BLaER1 treated with 17β-estradiol and CSF1 and Interleukin-3, amounts not matched to agents 10 nM and 100 nM (cell line): ENCODE measurements at regions not wholly inside any gene's neighbourhood (a gene's known extent, or its start where the extent isn't known, plus 50 kb on each side); places are given as distances from the start of the nearest gene placed in this dataset.
A peak's percentile ranks its signal among the peaks of the same experiment; 100 is the strongest.
"Not testable (repeated sequence)": the region's sequence is repeated elsewhere in the genome, so short reads cannot be mapped to it uniquely, and the experiment has no call there.

ENCODE experiments used
- H3K27ac ChIP-seq, 11 experiments: shearing (Covaris generic); formaldehyde crosslinking; 2 replicates each; pipeline ENCODE4 v1.8.1; 2022
- H3K27me3 ChIP-seq, 11 experiments: shearing (Covaris generic); formaldehyde crosslinking; 2 replicates each; pipeline ENCODE4 v1.8.1; 2022
- H3K36me3 ChIP-seq, 11 experiments: shearing (Covaris generic); formaldehyde crosslinking; 2 replicates each; pipeline ENCODE4 v1.8.1; 2022
- H3K4me1 ChIP-seq, 10 experiments: shearing (Covaris generic); formaldehyde crosslinking; 2 replicates each; pipeline ENCODE4 v1.8.1; 2022
- H3K4me2 ChIP-seq, 11 experiments: shearing (Covaris generic); formaldehyde crosslinking; 2 replicates each; pipeline ENCODE4 v1.8.1; 2022
- H3K4me3 ChIP-seq, 10 experiments: shearing (Covaris generic); formaldehyde crosslinking; 2 replicates each; pipeline ENCODE4 v1.8.1; 2022
- H3K9ac ChIP-seq, 11 experiments: shearing (Covaris generic); formaldehyde crosslinking; 2 replicates each; pipeline ENCODE4 v1.8.1; 2022
- H3K9me3 ChIP-seq, 11 experiments: shearing (Covaris generic); formaldehyde crosslinking; replicated peaks in 1 of 11; 2 replicates each; pipeline ENCODE4 v1.8.1; 2022
- H4K20me1 ChIP-seq, 11 experiments: shearing (Covaris generic); formaldehyde crosslinking; 2 replicates each; pipeline ENCODE4 v1.8.1; 2022
- Cebpa-rat ChIP-seq, 11 experiments: shearing (Covaris generic); IDR thresholded peaks; 2 replicates each; pipeline ENCODE4 v1.8.1; 2022

- no peaks in the 10 kb centered on the region for H4K20me1 ChIP-seq
- H3K36me3 ChIP-seq: no peaks in the 10 kb centered on the region
- peaks cover 0 to 3% (median 0%) of the 10 kb centered on the region in 11 experiments; a peak in 2 of 22 replicates for H3K9me3 ChIP-seq
- no peaks in the 10 kb centered on the region for H3K27me3 ChIP-seq
- no peak overlapping the region for H3K9ac ChIP-seq
- H3K27ac ChIP-seq: no peak overlapping the region
- H3K4me1 ChIP-seq: peaks cover 0 to 11% (median 7%) of the 10 kb centered on the region in 10 experiments; a peak in 8 of 20 replicates
- no peak overlapping the region for H3K4me3 ChIP-seq
- peak overlapping the region in 10 of 11 experiments; percentile 1 to 53 (median 22); a peak in 10 of 22 replicates for H3K4me2 ChIP-seq
- TF ChIP-seq Cebpa-rat (IDR thresholded peaks at IDR 0.05): no peak
Measured at GRCh38 chr5:57653636-57654290, 171.2 kb upstream of the ACTBL2 start.

DNA sequence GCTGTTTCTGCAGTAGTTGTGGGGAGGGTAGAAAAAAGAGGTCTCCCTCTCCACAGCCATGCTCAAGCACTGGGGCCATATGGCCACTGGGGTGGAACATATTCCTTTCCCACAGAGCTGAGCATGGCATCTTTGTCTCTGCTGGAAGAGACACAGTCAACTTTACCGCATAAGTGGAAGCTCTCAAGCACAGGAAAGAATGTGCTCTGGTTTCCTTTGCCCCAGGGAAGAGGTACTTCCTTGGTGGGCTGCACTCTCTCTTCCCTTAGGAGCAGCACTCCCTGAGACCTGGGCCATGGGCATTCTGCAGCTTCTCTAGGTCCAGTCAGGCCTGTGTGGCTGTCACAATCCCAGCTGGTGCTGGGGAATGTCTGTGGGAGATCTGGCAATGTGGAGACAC lies 168.5 kb upstream of the ACTBL2 start:
- no peaks in the 10 kb centered on the region; a peak in 3 of 22 replicates for H3K9me3 ChIP-seq
- H3K36me3 ChIP-seq: no peaks in the 10 kb centered on the region
- peaks cover 0 to 11% (median 7%) of the 10 kb centered on the region in 10 experiments; a peak in 8 of 20 replicates for H3K4me1 ChIP-seq
- no peak overlapping the region for H3K9ac ChIP-seq
- no peak overlapping the region for H3K4me3 ChIP-seq
- H4K20me1 ChIP-seq: no peaks in the 10 kb centered on the region
- H3K4me2 ChIP-seq: no peak overlapping the region
- H3K27ac ChIP-seq: no peak overlapping the region
- TF ChIP-seq Cebpa-rat (IDR thresholded peaks at IDR 0.05): no peak
- no peaks in the 10 kb centered on the region for H3K27me3 ChIP-seq

DNA sequence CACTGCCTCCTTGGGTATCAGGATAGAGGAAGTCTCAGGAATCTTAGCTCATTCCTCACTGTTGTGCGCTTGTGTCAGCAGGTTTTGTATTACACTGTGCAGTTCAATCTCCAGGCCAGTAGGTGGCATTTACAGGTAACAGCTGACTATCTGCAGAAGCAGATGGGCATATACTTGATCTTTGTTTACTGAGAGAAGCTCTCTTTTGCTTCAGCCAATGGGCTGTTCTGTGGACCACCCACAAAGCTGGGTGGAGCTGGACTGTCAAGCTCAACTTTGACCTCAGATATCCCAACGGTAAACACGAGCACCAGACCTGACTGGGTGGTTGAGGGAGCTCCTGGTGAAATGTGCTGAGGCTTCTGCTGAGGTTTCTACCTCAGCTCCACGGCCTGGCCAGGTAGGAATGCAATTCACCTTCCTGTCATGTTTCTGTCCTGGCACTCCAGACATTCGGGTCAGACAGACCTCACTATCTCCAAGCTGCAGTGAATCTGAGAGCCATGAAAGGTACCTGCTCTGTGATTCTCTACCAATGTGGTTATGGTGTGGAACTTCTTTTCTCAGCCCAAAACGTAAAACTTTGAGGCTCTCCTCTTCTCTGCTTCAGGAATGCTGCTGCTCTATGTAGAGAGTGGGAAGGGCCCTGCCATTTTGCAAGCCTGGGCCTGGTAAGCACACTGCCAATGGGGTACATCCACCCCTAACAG lies 167.9 kb upstream of the ACTBL2 start:
- TF ChIP-seq Cebpa-rat (IDR thresholded peaks at IDR 0.05): no peak
- no peak overlapping the region for H3K4me3 ChIP-seq
- peaks cover 0 to 11% (median 7%) of the 10 kb centered on the region in 10 experiments; a peak in 8 of 20 replicates for H3K4me1 ChIP-seq
- no peaks in the 10 kb centered on the region for H4K20me1 ChIP-seq
- no peaks in the 10 kb centered on the region for H3K27me3 ChIP-seq
- H3K9ac ChIP-seq: no peak overlapping the region
- no peak overlapping the region for H3K27ac ChIP-seq
- no peak overlapping the region for H3K4me2 ChIP-seq
- H3K36me3 ChIP-seq: no peaks in the 10 kb centered on the region
- no peaks in the 10 kb centered on the region; a peak in 3 of 22 replicates for H3K9me3 ChIP-seq

DNA sequence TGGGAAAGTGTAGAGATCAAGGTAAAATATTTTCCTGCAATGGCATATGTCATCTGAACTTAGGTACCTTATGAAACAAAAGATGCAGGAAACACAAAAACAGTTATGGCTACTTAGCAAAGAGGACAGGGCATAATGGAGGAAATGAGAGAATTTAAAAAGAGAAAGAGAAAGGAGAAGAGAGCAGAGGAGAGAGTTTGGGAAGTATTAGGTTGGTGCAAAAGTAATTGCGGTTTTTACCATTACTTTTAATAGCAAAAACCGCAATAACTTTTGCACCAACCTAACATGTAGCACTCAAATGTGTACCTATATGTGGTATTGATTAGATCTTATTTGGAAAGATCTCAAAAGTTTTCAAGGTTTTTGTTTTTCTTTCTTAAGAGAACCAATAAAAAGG lies 160.1 kb upstream of the ACTBL2 start:
- H3K4me1 ChIP-seq: no peaks in the 10 kb centered on the region
- no peak overlapping the region for H3K4me2 ChIP-seq
- H3K9ac ChIP-seq: no peak overlapping the region
- no peaks in the 10 kb centered on the region for H3K9me3 ChIP-seq
- TF ChIP-seq Cebpa-rat (IDR thresholded peaks at IDR 0.05): no peak
- H3K36me3 ChIP-seq: no peaks in the 10 kb centered on the region
- no peaks in the 10 kb centered on the region for H4K20me1 ChIP-seq
- H3K27ac ChIP-seq: no peak overlapping the region
- no peak overlapping the region for H3K4me3 ChIP-seq
- H3K27me3 ChIP-seq: no peaks in the 10 kb centered on the region

DNA sequence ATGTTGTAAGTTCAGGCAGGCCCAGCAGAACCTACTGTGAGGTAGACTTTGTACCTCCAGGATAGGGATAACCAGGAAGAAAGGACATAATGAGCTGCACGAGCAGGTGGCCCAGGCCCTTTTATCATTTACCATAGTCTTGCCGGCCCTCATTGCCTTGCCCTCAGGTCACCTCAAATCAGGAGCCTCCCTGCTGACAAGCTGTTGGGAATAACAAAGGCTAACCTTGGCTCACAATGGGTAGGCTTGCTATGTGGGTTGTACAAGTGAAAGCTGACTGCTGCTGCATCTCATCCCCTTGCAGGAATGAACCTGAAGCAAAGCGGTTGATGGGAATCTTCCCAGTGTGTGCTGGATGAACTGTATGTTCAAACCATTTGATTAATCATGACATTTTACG lies 159.5 kb upstream of the ACTBL2 start:
- Histone ChIP-seq H3K27me3 (no peaks in the 10 kb centered on the region), H3K4me2 (no peak overlapping the region), H3K4me3 (no peak overlapping the region), H3K36me3 (no peaks in the 10 kb centered on the region), H3K9me3 (no peaks in the 10 kb centered on the region), H4K20me1 (no peaks in the 10 kb centered on the region), H3K9ac (no peak overlapping the region), H3K27ac (no peak overlapping the region), H3K4me1 (no peaks in the 10 kb centered on the region)
- no peak for TF ChIP-seq Cebpa-rat (IDR thresholded peaks at IDR 0.05)

DNA sequence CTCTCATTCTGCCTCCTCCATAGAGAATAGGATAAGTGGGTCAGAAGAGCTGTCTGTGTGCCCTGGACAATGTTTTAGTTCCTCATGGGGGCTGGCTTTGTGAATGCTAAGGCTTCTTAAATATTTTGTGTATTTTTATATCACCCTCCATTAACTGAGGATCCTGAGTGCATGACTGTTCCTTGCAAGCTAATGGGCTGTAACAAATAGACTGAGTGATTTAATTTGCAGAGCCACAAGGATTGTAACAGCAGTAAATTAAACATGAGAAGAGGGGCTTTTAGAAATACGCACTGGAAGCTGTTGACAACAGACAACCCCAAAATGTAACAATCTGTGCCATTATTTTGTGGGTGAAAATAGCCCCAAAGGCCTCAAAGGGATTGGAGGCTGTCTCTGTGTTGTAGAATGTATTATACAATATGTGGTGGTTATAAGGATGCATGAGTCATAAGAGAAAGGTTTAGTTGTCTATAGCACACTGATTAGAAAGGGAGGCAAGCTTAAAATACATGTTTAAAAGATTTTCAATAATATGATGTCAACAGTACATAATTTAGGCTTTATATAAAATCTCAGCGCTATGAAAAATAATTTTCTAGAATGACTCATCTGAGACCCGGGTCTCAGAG lies 152.7 kb upstream of the ACTBL2 start:
- no peaks in the 10 kb centered on the region for H3K9me3 ChIP-seq
- no peaks in the 10 kb centered on the region for H3K27me3 ChIP-seq
- no peak overlapping the region for H3K4me2 ChIP-seq
- no peak for TF ChIP-seq Cebpa-rat (IDR thresholded peaks at IDR 0.05)
- H3K4me1 ChIP-seq: no peaks in the 10 kb centered on the region
- no peak overlapping the region for H3K4me3 ChIP-seq
- no peaks in the 10 kb centered on the region for H3K36me3 ChIP-seq
- H3K27ac ChIP-seq: no peak overlapping the region
- no peak overlapping the region for H3K9ac ChIP-seq
- no peaks in the 10 kb centered on the region for H4K20me1 ChIP-seq

DNA sequence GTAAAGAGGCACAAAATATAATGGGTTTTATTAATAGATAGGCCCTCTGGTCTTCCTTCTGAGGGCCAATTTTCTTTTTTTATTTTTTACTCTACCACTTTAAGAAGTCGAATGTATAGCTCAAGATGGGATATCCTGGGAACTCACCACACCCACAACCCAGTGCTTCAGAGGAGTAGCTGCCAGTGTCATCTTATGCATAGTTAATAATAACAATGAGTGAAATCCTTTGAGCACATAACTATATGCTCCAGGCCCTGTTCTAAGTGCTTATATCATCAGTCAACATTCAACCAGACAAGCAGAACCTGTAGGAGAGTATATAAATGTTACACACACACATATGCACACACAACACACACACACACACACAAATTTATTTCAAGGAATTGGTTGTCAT lies 150.3 kb upstream of the ACTBL2 start:
- Histone ChIP-seq H3K27me3 (no peaks in the 10 kb centered on the region), H3K36me3 (no peaks in the 10 kb centered on the region), H3K4me3 (no peak overlapping the region), H3K9me3 (no peaks in the 10 kb centered on the region), H4K20me1 (no peaks in the 10 kb centered on the region), H3K4me2 (no peak overlapping the region), H3K9ac (no peak overlapping the region), H3K27ac (no peak overlapping the region), H3K4me1 (no peaks in the 10 kb centered on the region)
- TF ChIP-seq Cebpa-rat (IDR thresholded peaks at IDR 0.05): no peak

DNA sequence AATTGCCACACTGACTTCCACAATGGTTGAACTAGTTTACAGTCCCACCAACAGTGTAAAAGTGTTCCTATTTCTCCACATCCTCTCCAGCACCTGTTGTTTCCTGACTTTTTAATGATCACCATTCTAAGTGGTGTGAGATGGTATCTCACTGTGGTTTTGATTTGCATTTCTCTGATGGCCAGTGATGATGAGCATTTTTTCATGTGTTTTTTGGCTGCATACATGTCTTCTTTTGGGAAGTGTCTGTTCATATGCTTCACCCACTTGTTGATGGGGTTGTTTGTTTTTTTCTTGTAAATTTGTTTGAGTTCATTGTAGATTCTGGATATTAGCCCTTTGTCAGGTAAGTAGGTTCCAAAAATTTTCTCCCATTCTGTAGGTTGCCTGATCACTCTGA lies 148.5 kb upstream of the ACTBL2 start:
- not testable (repeated sequence) for H3K36me3 ChIP-seq, H3K4me2 ChIP-seq, H3K9ac ChIP-seq, H3K4me1 ChIP-seq, H4K20me1 ChIP-seq, H3K27me3 ChIP-seq, H3K27ac ChIP-seq, H3K9me3 ChIP-seq, H3K4me3 ChIP-seq

DNA sequence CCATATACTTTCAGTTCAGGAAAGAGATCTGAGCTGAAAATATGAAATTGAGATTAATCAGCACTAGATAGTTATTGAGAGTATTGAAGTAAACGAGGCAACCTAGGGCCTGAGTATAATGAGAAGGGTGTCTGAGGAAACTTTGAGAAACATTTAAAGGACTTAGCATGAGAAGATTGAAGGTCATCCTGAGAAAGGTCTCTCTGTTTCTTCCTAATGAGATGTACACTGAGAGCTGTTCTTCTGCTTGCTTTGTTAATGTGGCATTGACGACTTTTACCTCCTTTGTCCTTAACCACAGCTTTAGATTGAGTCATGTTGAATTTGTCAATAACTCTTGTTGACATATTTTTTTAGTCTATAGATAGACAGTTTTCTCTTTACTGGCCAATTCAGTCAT lies 145.1 kb upstream of the ACTBL2 start:
- Histone ChIP-seq H3K36me3 (no peaks in the 10 kb centered on the region), H3K4me2 (no peak overlapping the region), H3K4me1 (no peaks in the 10 kb centered on the region), H3K9ac (no peak overlapping the region), H3K27ac (no peak overlapping the region), H4K20me1 (no peaks in the 10 kb centered on the region), H3K4me3 (no peak overlapping the region), H3K27me3 (no peaks in the 10 kb centered on the region), H3K9me3 (no peaks in the 10 kb centered on the region)
- no peak for TF ChIP-seq Cebpa-rat (IDR thresholded peaks at IDR 0.05)

- H3K36me3 ChIP-seq: no peaks in the 10 kb centered on the region
- H3K4me1 ChIP-seq: no peaks in the 10 kb centered on the region
- H4K20me1 ChIP-seq: no peaks in the 10 kb centered on the region
- no peaks in the 10 kb centered on the region for H3K9me3 ChIP-seq
- no peak overlapping the region for H3K27ac ChIP-seq
- TF ChIP-seq Cebpa-rat (IDR thresholded peaks at IDR 0.05): no peak
- no peak overlapping the region for H3K9ac ChIP-seq
- H3K27me3 ChIP-seq: no peaks in the 10 kb centered on the region
- H3K4me2 ChIP-seq: no peak overlapping the region
- no peak overlapping the region for H3K4me3 ChIP-seq
Measured at GRCh38 chr5:57626703-57627102, 144.1 kb upstream of the ACTBL2 start.
